ENCODE measurements at regions not wholly inside any gene's neighbourhood (a gene's known extent, or its start where the extent isn't known, plus 50 kb on each side); places are given as distances from the start of the nearest gene placed in this dataset.

- intact Hi-C loops (cut with DNase I), result no loop called here
- TF ChIP-seq POLR2A (IDR thresholded peaks at IDR 0.05) (no peak), POLR2AphosphoS5 (IDR thresholded peaks at IDR 0.05) (no peak)
- TF ChIP-seq, protein P1, sequence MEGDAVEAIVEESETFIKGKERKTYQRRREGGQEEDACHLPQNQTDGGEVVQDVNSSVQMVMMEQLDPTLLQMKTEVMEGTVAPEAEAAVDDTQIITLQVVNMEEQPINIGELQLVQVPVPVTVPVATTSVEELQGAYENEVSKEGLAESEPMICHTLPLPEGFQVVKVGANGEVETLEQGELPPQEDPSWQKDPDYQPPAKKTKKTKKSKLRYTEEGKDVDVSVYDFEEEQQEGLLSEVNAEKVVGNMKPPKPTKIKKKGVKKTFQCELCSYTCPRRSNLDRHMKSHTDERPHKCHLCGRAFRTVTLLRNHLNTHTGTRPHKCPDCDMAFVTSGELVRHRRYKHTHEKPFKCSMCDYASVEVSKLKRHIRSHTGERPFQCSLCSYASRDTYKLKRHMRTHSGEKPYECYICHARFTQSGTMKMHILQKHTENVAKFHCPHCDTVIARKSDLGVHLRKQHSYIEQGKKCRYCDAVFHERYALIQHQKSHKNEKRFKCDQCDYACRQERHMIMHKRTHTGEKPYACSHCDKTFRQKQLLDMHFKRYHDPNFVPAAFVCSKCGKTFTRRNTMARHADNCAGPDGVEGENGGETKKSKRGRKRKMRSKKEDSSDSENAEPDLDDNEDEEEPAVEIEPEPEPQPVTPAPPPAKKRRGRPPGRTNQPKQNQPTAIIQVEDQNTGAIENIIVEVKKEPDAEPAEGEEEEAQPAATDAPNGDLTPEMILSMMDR (IDR thresholded peaks at IDR 0.05), result no peak
These were observed 142.4 kb upstream of the NRIP1 start for GRCh38 chr21:15207231-15207630.

GRCh38 chr21:15207635-15208370, 143.0 kb upstream of the NRIP1 start:
- intact Hi-C loops (cut with DNase I), result no loop called here
- TF ChIP-seq POLR2AphosphoS5 (IDR thresholded peaks at IDR 0.05), result no peak
- TF ChIP-seq POLR2A (IDR thresholded peaks at IDR 0.05), result no peak
- TF ChIP-seq, protein P1 (IDR thresholded peaks at IDR 0.05), result no peak
- DNase-seq (ENCODE audit: low spot score), result no peak
- Histone ChIP-seq H3K27me3 (replicated peaks; ENCODE audit: insufficient read depth) (no peaks in the 10 kb centered on the region), H3K9me3 (no peaks in the 10 kb centered on the region), H3K36me3 (no peaks in the 10 kb centered on the region), H3K27ac (no peak overlapping the region), H3K4me1 (replicated peaks) (no peaks in the 10 kb centered on the region), H3K4me3 (no peak overlapping the region)
- WGBS, result 93% methylated on average over 13 of the region's 13 CpGs

More at GRCh38 chr21:15207231-15207630, 142.4 kb upstream of the NRIP1 start:
- no peak for DNase-seq (ENCODE audit: low spot score)
- no peaks in the 10 kb centered on the region for H3K36me3 ChIP-seq
- no peaks in the 10 kb centered on the region for H3K9me3 ChIP-seq
- H3K4me3 ChIP-seq, result no peak overlapping the region
- H3K4me1 ChIP-seq (replicated peaks), result no peaks in the 10 kb centered on the region
- 87% methylated on average over 4 of the region's 4 CpGs for WGBS
- no peaks in the 10 kb centered on the region for H3K27me3 ChIP-seq (replicated peaks; ENCODE audit: insufficient read depth)
- no peak overlapping the region for H3K27ac ChIP-seq

DNA sequence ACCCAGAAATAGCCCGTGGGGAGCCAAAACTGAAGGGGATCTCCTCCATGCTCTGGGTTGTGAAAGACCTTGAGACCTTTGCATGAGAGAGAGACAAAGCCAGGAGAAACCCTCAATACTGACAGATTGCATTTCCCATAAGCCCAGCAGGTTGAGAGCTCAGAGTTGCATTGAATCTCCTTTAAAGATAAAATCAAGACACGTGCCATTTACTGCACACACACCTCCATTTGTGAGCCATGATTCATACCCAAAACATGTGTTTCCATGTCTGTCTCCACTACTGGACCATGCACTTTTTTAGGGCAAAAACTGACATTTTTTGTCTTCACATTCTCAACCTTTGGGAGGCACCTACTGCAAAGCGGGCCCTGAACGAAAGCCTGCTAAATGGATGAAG, 144.0 kb upstream of the NRIP1 start:
- intact Hi-C loops (cut with DNase I), result no loop called here
- Histone ChIP-seq H3K36me3 (no peaks in the 10 kb centered on the region), H3K4me1 (replicated peaks) (no peaks in the 10 kb centered on the region), H3K27ac (no peak overlapping the region), H3K4me3 (no peak overlapping the region), H3K27me3 (replicated peaks; ENCODE audit: insufficient read depth) (no peaks in the 10 kb centered on the region), H3K9me3 (no peaks in the 10 kb centered on the region)
- TF ChIP-seq POLR2AphosphoS5 (IDR thresholded peaks at IDR 0.05) (no peak), POLR2A (IDR thresholded peaks at IDR 0.05) (no peak)
- TF ChIP-seq, protein P1 (IDR thresholded peaks at IDR 0.05), result no peak
- WGBS, result 97% methylated on average over 4 of the region's 4 CpGs
- DNase-seq (ENCODE audit: low spot score), result no peak

- DNase-seq (ENCODE audit: low spot score), result no peak
- no peak overlapping the region for H3K27ac ChIP-seq
- H3K4me3 ChIP-seq, result no peak overlapping the region
- no peaks in the 10 kb centered on the region for H3K4me1 ChIP-seq (replicated peaks)
- TF ChIP-seq POLR2AphosphoS5 (IDR thresholded peaks at IDR 0.05), result no peak
- TF ChIP-seq, protein P1 (IDR thresholded peaks at IDR 0.05), result no peak
- TF ChIP-seq POLR2A (IDR thresholded peaks at IDR 0.05), result no peak
- intact Hi-C loops (cut with DNase I), result no loop called here
- no peaks in the 10 kb centered on the region for H3K27me3 ChIP-seq (replicated peaks; ENCODE audit: insufficient read depth)
- no peaks in the 10 kb centered on the region for H3K9me3 ChIP-seq
- no peaks in the 10 kb centered on the region for H3K36me3 ChIP-seq
These were observed 144.4 kb upstream of the NRIP1 start for GRCh38 chr21:15209224-15209623.

DNA sequence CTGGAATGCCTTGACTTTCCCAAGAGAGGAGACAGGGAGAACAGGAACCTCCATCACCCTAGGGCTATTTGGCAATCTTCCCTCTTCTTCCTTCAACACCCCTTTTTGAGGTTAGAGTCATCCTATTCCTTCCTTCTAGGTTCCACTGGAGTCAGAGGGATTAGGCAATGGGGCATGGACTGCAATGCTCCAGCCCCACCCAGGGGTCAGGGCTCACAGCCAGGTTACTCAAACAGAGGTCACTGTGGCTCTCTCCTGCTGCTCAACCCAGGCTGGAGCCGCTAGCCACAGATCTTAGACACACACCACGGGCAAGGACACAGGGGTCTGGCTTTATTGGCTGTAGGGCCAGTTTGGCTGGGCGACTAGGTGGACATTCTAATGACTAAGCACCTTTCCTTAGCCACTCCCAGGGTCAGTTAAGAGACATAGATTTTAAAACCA, 145.5 kb upstream of the NRIP1 start:
- no peak for DNase-seq (ENCODE audit: low spot score)
- H3K27ac ChIP-seq, result no peak overlapping the region
- TF ChIP-seq POLR2AphosphoS5 (IDR thresholded peaks at IDR 0.05), result no peak
- WGBS, result 74% methylated on average over 3 of the region's 3 CpGs
- H3K9me3 ChIP-seq, result no peaks in the 10 kb centered on the region
- no peaks in the 10 kb centered on the region for H3K36me3 ChIP-seq
- H3K4me1 ChIP-seq (replicated peaks), result no peaks in the 10 kb centered on the region
- no peaks in the 10 kb centered on the region for H3K27me3 ChIP-seq (replicated peaks; ENCODE audit: insufficient read depth)
- intact Hi-C loops (cut with DNase I), result no loop called here
- no peak overlapping the region for H3K4me3 ChIP-seq

Measured in prostate gland (tissue), 2 donors.